T-helper 1 cell (primary cell): ENCODE measurements at regions not wholly inside any gene's neighbourhood (a gene's known extent, or its start where the extent isn't known, plus 50 kb on each side); places are given as distances from the start of the nearest gene placed in this dataset.
"Not testable (repeated sequence)": the region's sequence is repeated elsewhere in the genome, so short reads cannot be mapped to it uniquely, and the experiment has no call there.

Experiments
- DNase-seq, 5 donors: peaks; one replicate each; pipeline ENCODE4 v3.0.0-alpha.2; 2012 to 2020

DNA sequence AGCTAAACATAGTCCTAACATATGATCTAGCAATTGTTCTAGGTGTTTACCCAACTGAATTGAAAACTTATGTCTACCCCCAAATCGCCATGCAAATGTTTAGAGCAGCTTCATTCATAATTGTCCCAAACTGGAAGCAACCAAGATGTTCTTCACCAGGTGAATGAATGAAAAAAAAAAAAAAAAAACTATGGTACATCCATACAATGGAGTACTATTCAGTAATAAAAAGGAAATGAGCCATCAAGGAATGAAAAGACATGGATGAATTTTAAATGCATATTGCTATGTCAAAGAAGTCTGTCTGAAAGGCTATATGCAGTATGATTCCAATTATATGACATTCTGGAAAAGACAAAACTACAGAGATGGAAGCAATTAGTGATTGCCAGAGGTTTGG, 98.6 kb upstream of the ITPRID2 start:
- DNase-seq, result no peak

DNA sequence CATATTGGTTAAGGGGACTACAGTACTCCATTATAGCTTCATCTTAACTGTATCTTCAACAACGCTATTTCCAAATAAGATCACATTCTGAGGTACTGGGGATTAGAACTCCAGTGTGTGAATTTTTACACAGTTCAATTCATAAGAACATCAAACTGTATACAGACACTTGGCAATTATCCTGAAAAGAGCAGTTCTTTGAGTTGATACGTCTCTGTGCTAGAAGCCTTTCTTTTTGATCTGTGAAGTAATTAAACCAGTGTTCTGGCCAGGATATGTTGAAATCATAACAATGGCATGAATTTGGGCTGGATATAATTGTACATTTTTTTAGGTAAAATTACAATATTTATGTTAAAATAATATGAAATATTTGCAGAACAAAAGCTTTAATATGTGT, 93.5 kb upstream of the ITPRID2 start:
- no peak for DNase-seq

DNA sequence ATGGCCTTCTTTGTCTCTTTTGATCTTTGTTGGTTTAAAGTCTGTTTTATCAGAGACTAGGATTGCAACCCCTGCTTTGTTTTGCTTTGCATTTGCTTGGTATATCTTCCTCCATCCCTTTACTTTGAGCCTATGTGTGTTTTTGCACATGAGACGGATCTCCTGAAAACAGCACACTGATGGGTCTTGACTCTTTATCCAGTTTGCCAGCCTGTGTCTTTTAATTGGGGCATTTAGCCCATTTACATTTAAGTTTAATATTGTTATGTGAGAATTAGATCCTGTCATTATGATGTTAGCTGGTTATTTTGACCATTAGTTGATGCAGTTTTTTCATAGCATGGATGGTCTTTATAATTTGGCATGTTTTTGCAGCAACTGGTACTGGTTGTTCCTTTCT, 89.2 kb upstream of the ITPRID2 start:
- DNase-seq, result not testable (repeated sequence)

DNA sequence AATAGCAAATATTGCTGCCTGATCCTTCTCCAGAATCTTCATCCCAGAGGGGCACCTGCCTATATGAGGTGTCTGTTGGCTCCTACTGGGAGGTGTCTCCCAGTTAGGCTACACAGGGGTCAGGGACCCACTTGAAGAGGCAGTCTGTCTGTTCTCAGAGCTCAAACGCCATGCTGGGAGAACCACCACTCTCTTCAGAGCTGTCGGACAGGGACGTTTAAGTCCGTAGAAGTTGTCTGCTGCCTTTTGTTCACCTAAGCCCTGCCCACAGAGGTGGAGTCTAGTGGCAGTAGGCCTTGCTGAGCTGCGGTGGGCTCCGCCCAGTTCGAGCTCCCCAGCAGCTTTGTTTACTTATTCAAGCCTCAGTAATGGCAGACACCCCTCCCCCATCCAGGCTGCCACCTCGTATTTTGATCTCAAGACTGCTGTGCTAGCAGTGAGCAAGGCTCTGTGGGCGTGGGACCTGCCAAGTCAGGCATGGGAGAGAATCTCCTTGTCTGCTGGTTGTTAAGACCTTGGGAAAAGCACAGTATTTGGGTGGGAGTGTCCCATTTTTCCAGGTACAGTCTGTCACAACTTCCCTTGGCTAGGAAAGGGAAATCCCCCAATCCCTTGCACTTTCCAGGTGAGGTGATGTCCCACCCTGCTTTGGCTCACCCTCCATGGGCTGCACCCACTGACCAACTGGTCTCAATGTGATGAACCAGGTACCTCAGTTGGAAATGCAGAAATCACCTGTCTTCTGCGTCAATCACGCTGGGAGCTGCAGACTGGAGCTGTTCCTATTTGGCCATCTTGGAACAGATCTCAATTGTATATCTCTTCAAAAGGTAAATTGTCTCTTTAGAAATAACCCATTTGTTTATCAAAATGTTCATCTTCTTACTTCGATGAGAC, 87.4 kb upstream of the ITPRID2 start:
- DNase-seq, result not testable (repeated sequence)

DNA sequence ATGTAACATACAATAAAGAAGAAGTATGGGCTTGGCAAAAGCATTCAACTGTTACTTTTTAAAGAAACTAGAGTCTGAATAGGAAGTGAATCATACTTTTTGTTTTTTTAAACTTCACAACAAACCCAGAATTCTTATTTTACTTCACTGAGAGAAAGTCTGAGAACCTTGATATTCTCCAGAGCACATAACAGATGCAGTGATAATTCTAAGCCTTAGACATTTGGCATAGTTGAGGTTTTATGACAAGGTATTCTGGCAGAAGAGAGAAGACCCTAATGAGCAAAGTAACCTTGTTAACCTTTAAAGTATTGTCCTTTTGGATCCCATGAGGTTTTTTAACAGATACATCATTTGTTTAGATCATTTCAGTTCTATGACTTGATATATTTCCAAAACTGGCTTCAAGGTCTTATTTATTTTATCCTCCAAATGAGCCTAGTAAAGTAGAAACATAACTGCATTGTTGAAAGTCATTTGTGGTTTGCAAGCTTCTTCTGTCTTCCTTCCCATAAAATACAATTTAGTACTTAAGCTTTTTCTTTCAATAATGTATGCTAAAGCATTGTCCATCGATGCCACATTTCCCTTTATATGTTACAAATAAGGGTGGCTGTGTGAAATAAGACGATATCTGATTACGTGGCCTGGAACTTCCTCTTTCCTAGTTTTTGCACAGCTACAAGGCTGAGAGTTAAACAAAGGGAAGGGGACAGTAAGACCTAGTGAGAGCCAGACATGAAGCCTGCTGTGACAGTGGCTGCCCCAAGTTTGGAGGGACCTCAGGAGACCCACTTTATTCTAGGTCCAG, 86.1 kb upstream of the ITPRID2 start:
- no peak for DNase-seq

DNA sequence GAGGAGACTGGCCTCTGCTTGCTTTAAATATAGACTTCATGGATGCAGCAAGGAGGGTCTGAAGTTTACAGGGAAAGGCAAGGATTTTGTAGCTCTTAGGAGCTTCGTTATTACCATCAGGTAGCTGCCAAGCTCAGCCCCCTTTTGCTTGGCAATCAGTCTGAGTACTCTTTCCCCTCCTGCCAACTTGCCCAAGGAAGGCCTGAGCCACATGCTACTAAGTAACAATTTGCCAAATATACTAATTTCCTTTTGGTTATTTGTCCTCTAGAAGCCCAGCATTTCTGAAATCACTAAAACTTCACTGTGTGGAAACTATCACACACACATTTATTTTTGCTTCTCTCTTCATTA, 85.5 kb upstream of the ITPRID2 start:
- DNase-seq, result no peak

DNA sequence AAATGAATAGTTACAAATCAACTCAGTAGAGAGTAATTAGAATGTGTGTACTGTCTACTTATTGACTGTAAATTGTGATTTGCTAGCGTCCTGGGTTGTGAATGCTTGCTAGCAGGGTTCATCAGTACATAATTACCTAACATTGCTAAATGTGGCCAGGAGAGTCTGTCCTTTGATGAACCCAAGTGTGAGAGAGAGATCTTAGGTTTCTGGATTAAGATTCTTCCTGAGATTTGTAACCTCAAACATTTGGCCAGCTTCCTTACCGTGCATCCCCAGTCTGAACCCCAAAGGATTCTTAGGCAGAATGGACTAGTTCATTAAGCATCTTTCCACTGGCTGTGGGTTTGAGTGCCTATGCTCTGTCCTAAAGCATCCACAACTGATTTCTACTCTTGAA, 84.0 kb upstream of the ITPRID2 start:
- DNase-seq, result no peak

DNA sequence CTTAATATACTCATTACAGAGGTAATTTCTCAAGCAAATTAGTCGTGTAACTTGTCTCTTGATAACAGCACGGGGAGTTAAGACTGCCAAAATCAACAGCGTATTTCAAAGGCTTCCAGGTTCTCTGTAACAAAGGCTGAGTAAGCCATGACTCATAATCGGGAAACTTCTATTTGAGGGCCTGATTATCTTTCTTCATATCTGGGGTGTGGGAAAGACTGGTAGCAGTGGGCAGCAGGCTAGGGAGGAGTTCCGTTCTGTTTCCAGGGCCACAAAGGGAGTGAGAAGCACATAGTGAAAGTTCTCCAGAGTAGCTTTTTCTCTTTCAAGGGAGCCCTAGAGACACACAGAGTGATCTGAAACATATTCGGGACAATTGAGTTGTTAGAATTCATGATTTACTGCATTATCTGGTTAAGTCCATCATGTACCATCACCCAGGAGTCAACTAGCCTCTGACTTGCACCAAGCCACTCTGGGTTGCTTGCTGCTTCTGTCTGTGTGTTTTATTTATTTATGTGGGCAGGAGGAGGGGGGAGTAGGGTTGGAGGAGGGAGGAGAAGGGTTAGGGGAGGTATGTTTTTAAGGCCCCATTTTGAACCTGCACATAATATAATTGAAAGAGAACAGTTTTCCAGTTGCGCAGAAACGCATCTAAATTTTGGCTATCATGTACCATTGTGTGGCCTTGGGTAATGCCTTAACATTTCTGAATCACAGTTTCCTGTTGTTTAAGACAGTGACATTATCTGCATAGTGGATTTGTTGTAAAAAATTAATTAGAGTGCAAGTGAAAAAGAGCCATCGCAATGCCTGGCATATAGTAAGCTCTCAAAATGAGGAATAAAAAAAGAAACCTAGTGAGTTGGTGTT, 80.5 kb upstream of the ITPRID2 start:
- no peak for DNase-seq

DNA sequence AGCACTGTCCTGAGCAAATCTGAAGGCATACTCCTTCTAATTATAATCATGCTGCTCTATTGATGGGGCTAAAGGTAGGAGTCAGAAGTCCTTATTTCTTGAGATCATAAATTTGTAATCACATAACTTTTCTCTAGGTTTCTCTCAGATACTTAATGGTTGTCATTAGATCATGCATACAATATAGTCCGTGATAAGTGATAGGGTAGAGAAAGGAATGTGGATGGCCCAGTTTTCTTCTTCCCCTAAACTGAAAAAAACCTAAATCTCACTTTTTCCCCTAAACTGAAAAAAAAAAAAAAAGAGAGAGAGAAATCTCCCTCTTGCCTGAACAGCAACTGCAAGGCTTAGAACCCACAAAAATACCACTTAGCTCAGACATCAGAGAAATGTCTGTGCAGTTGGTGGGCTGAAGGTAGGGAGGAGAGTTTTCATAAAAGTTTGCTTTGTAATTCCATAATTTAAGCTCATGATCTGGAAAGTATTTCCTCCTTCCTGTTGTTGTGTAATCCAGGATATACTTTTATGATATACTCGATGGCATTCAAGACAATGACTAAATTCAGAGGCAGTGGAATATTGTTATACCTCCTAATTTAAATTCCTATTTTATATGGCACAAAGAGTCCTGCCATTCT, 79.3 kb upstream of the ITPRID2 start:
- DNase-seq, result no peak

DNA sequence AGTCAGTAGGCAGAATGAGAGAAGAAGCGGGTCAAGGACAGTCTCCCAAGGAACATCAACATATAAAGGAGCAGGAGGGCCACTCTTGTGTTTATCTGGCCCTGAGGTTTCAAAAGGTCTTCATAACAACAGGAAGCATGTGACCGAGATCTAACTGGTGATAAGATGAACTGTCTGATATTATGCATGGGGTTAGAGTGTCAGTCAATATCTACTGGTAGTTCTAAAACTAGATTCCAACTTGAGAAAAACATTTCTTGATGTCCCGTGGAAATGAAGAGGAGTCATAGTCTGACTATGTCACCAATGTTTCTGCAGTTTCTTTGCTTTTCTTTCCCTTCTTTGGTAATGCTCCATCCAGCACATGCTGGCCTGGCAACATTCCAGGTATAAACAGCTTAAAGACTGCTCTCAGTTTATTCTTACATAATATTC, 77.5 kb upstream of the ITPRID2 start:
- DNase-seq, result no peak

DNA sequence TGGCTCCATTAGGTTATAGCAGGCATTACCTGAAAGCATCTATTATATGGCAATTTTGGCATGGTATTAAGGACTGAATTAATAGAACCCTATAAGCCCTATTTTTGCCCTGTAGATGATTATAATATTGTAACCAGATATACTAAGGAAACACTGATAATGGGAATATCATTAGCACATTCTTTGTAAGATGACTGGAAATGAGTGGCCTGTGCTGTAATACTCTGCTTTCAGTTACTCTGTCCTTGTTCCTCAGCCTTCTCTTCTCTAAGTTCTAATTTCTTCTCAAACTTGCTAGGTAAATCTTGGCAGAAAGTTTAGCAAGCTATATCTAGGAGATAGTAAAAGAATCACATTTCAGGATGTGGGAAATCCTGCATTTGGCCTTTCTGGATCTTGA, 74.0 kb upstream of the ITPRID2 start:
- no peak for DNase-seq

DNA sequence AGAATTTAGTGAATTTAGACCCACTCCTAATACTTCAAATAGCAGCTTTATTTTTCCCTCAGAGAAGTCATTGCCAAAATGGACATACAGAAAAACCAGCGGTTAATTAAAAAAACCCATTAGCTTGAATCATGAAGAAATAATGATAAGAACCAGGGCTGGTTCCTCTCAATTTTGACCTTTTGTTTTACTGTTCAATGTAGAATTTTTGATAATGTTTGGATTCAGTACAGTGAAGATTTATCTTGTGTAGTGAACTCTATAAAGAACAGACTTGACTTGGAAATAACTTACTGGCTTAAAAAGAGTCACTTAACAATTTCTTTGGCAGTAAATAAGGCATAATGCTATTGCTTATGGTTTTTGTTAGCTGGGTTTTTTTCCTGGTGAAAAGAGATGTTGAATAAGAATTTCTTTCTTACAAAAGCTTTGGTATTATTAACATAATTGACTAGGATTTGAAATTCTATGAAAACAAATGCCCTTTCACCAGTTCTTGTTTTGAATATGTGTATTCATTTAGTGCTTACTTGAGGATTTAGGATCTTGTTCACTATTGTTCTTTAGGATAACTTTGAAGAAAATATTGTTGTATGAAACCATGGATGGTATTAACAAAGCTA, 73.4 kb upstream of the ITPRID2 start:
- DNase-seq, result no peak

DNA sequence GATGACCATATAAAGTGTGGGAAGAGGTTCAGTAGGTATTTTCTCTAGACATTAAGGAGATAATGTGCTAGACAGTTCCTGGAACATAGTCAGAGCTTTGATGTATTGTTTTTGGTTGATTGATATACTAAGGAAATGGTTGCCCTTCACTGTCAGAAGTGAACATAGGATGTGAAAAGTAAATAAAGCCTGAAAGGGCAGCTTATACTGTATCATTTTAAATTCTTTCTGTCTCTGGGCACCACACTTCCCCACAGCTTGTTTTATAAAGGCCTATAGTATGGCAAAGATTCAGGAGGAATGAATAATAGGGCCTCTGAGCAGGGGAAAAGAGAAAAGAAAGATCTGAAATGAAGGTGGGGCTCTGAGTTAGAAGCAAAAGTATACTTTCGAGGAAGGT, 72.7 kb upstream of the ITPRID2 start:
- no peak for DNase-seq

DNA sequence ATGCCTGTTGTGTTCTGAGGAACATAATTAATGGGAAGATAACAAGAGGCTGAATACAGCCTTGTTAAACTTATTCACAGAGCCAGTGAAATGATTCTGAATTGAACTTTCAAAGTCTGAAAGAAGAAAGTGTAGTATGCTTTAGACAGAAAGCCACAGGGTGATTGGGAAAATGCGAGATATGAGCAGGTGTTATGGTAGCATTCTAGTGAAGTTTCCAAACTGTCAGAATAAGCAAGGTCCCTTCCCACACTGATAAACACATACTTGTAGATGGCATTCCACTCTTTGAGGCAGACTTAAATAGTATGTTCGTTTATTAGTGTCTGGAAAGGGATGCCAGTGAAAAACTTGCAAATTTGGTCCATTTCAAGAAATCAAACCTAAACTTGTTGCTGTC, 70.5 kb upstream of the ITPRID2 start:
- DNase-seq, result no peak

DNA sequence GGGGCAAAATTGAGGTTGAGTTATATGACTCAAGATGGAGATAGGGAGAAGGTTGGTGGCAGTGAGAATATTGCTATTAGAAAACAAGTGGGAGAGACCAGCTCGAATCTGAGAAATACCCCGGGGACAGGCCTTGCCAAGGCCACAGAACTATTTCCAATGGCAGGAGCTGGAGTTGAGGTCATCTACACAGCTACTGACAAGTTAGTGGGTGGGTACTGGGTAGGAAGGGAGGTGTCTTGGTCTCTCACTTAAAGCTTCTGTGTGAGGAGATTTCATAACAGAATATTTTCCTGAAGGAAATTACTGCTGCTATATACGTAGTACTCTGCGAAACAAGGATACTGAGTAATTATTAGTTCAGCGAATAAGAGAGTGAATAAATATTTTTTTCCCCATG, 69.4 kb upstream of the ITPRID2 start:
- DNase-seq, result no peak

DNA sequence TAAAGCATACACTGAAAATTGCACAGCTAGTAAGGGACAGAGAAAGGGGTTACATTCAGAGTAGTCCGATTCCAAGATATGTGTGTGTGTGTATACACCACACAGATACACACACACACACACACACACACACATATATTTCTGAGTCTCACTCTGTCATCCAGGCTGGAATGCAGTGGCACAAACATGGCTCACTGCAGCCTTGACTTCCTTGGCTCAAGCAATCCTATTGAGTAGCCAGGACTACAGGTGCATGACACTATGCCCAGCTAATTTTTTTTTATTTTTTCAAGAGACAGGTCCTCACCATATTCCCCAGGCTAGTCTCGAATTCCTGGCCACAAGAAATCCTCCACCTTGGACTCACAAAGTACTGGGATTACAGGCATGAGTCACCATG, 68.1 kb upstream of the ITPRID2 start:
- no peak for DNase-seq

DNA sequence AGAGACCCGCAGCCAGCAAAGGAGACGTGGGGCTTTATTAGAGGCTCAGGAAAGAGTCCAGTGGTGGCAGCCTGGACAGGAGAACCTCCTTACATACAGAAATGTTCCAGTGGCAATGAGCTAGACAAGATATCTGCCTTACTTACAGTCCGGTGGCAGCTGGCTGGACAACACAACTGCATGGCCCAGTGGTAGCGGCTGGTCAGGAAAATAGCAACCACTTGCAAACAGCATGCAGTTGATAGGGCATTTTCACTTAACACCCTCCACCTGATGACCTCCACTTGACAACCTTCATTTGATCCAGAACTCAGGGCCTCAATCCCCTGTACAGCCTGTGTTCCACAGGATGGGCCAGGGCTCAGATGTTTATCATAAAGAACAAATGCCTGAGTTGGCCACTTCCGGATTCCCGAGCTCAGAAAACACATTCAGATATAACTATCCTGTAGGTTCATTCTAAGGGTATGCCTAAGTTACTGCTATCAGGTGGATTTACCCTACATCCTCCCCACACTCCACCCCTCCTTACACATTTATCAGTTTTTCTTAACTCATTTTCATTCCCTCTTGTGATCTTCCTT, 63.3 kb upstream of the ITPRID2 start:
- DNase-seq, result no peak

DNA sequence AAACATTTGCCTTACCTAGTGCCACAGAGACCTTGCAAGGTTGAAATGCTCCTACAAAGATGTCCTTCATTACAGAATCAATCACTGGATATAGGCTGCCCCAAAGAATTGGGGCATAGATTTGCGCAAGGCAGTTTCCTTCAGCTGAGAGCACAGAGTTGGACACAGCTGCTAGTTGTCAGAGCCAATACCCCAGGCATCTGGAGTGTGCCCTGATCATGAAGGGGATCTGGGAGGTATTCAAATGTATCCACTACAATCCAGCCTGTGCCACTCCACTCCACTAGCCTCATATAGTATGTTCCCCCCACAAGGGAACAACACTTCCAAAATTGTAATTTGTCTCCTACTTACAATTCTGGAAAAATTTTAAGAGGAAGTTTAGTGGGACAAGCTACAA, 62.3 kb upstream of the ITPRID2 start:
- DNase-seq, result no peak

DNA sequence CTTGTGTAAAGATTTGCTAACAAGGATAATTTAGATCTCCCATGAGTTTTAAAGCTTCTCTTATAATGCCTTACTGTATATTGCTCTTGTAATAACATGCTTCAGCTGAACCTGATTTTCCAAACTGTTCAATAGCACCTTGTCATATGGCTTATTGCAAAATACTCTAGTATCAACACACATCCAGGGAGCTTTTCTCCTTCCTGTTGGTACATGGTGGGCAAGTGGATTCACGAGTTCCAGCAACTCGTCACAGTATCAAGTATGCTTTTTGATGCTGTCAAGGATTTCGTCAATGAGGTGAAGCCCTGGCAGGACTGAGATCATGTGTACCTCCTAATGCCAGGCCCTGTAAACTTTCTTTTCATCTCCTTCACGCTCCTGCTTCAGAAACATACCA, 59.5 kb upstream of the ITPRID2 start:
- no peak for DNase-seq

DNA sequence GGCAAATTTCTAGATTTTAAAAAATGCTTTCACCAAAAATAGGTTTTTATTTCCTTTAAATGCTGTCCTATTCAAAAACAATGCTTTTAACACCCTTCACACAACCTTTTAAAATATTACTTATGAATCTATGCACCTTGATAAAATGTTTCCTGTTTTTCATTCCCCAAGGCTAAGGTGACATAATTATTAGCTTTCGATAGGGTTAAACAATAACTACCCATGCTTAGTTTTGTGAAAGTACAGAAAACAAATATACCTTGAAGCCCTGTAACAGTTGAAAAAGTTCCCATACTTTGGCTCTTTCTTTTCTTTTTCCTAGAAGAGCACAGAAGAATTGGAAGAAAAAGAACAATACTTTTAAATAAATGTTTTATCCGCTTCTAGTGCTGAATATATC, 54.9 kb upstream of the ITPRID2 start:
- no peak for DNase-seq

DNA sequence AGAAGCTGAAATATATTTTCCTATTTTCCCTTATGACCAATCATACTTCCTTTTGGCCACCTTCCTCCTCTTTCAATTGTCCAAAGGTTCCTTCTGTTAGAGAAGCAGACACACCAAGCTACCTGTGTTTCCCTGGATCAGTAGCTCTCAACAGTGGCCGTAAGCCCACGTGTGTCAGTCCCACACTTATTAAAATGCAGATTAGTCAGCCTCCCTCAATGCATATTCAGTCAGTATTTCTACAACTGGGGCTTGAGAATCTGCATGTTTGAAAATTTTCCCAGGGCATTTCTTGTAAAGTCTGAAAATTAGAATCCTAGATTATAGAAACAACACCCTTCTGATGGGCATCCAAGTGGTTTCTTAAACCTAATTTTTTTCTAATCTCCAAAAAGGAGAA, 54.0 kb upstream of the ITPRID2 start:
- DNase-seq, result no peak

DNA sequence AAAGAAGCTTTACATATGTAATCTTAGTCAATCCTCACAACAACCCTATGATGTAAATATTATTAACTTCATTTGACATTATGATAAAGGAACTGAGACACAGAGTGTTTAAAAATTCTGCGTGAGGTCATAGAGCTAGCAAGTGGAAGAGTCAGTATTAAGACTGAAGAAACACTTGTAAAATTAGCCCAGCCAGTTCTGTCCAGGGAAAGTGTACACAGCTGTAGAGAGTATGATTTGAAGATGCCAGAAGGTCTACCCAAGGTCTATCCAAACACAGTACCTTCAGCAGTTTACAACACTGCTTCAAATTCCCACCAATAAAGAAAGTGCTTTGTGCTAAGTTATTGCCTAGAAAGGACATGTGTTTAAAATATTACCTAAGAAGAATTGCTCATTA, 51.7 kb upstream of the ITPRID2 start:
- DNase-seq, result no peak
